Spinal cord (tissue), 9 donors: ENCODE measurements at regions not wholly inside any gene's neighbourhood (a gene's known extent, or its start where the extent isn't known, plus 50 kb on each side); places are given as distances from the start of the nearest gene placed in this dataset.

Source experiments
- DNase-seq, 6 donors: peaks; one replicate each; pipeline versions ENCODE4 v3.0.0 to v3.0.0-alpha.2; 2013 to 2015; ENCODE audit warnings: low spot score in 6 of 6, low read depth in 4 of 6
- H3K27ac ChIP-seq: one replicate; pipeline ENCODE4 v1.5.1; 2013; ENCODE audit warnings: low read depth, low read length, control low read depth
- H3K27me3 ChIP-seq: one replicate; pipeline ENCODE4 v1.6.1; 2013; ENCODE audit warnings: low read length; ENCODE audit not compliant: control insufficient read depth, insufficient read depth
- H3K36me3 ChIP-seq: one replicate; pipeline ENCODE4 v1.6.1; 2013; ENCODE audit warnings: low read length; ENCODE audit not compliant: control insufficient read depth, insufficient read depth
- H3K4me1 ChIP-seq: one replicate; pipeline ENCODE4 v1.6.1; 2013; ENCODE audit warnings: low read length; ENCODE audit not compliant: control insufficient read depth, insufficient read depth
- H3K4me3 ChIP-seq: one replicate; pipeline ENCODE4 v1.5.1; 2013; ENCODE audit warnings: low read depth, low read length, control low read depth
- H3K9me3 ChIP-seq: one replicate; pipeline ENCODE4 v1.6.1; 2013; ENCODE audit warnings: low read length; ENCODE audit not compliant: control insufficient read depth, insufficient read depth
- WGBS: methylation state at CpG from one replicate; pipeline ENCODE4 v1.1.5; 2013; ENCODE audit warnings: missing lambda C conversion rate; ENCODE audit not compliant: insufficient coverage; 5-methylcytosine and 5-hydroxymethylcytosine counted together
- donor health status: healthy.

- H3K4me3 ChIP-seq = no peak overlapping the region
- H3K27me3 ChIP-seq = no peaks in the 10 kb centered on the region
- WGBS = 71% methylated on average over 2 of the region's 10 CpGs
- no peaks in the 10 kb centered on the region for H3K36me3 ChIP-seq
- H3K4me1 ChIP-seq = peaks cover 2% of the 10 kb centered on the region
- no peak overlapping the region for H3K27ac ChIP-seq
- no peaks in the 10 kb centered on the region for H3K9me3 ChIP-seq
- peak in 1 of 6 donors; percentile 53 for DNase-seq
These were observed 310.6 kb upstream of the MSX2 start for GRCh38 chr5:174413567-174414314.

GRCh38 chr5:174414315-174414710, 310.1 kb upstream of the MSX2 start:
- WGBS = 100% methylated on average over 1 of the region's 1 CpG

DNA sequence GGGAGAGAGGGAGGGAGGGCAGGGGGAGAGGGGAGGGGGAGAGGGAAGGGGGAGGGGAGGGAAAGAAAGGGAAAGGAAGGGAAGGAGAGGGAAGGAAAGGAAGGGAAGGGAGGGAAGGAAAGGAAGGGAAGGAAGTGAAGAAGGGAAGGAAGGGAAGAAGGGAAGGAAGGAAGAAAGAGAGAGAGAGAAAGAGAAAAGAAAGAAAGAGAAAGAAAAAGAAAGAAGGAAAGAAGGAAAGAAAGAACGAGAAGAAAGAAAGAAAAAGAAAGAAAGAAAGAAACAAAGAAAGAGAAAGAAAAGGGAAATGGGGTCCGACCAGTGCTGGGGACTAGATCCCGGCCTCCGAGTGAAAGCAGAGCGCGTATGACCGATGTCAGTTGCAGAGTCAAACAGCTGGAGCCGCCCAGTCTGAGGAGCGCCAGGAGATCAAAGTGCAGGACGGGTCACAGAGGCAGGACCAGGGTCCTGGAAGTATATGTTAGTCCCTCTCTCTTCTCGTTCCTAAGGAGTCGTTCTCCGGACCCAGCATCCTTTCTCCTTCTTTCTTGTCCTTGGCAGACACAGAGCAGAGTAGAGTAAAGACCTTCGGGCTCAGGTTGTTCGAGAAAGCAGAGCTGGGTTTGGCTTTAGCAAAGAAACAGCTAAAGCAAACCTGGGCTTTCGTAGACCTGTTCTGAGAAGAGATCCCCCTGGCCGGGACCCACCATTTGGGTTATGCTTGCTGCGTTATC, 305.4 kb upstream of the MSX2 start:
- WGBS = 4% methylated on average over 15 of the region's 18 CpGs
- DNase-seq = no peak
- Histone ChIP-seq H3K27ac (no peak overlapping the region), H3K4me1 (peaks cover 15% of the 10 kb centered on the region), H3K9me3 (no peaks in the 10 kb centered on the region), H3K27me3 (peaks cover 2% of the 10 kb centered on the region), H3K36me3 (no peaks in the 10 kb centered on the region), H3K4me3 (peak overlapping the region; percentile 27)

More at GRCh38 chr5:174414315-174414710, 310.1 kb upstream of the MSX2 start:
- H3K9me3 ChIP-seq = no peaks in the 10 kb centered on the region
- H3K27ac ChIP-seq = no peak overlapping the region
- H3K4me1 ChIP-seq = peaks cover 7% of the 10 kb centered on the region
- DNase-seq = no peak
- no peak overlapping the region for H3K4me3 ChIP-seq
- no peaks in the 10 kb centered on the region for H3K36me3 ChIP-seq
- H3K27me3 ChIP-seq = peaks cover 2% of the 10 kb centered on the region

- Histone ChIP-seq H3K27ac (no peak overlapping the region), H3K4me3 (peak overlapping the region; percentile 27), H3K27me3 (peaks cover 2% of the 10 kb centered on the region), H3K36me3 (no peaks in the 10 kb centered on the region), H3K9me3 (no peaks in the 10 kb centered on the region), H3K4me1 (peaks cover 20% of the 10 kb centered on the region)
- peak; percentile 83 to 98 (median 88) for DNase-seq
- 26% methylated on average over 12 of the region's 17 CpGs for WGBS
These were observed 304.7 kb upstream of the MSX2 start for GRCh38 chr5:174419540-174420132.

DNA sequence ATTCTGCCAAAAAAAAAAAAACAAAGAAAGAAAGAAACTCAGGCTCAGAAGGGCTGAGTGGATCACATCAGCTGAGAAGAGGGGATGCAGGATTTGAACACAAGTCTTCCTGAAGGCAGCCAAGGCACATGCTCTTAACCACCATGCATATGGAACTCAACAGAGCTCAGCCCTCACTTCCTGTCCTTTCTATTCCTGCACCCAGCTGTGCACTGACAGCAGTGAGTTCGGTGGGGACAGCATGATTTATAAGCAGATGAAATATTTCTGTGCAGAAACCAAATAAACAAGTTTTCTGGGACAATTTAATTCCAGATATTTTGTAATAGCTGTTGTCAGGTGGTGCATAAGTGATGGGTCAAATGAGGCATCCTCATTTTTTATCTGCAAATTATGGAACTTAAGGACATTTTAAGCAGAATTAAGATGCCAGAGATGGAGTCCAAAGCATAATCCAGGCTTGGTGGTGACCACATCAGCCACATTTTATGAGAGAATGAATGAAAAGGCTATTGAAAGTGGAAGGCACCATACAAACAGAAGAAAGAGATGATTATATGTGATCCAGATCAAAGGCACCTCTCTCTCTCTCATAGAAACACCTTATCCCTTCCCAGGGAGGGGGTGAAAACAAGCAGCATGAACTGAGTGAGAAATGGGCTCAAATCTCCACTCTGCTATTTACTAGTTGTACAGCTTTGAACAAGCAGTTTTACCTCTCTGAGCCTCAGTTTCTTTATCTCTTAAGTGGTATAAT, 303.6 kb upstream of the MSX2 start:
- no peaks in the 10 kb centered on the region for H3K36me3 ChIP-seq
- no peaks in the 10 kb centered on the region for H3K9me3 ChIP-seq
- peaks cover 2% of the 10 kb centered on the region for H3K27me3 ChIP-seq
- no peak overlapping the region for H3K27ac ChIP-seq
- peaks cover 24% of the 10 kb centered on the region for H3K4me1 ChIP-seq
- no CpG with 5 or more reads among the region's 1 CpG for WGBS
- no peak overlapping the region for H3K4me3 ChIP-seq
- DNase-seq = no peak

DNA sequence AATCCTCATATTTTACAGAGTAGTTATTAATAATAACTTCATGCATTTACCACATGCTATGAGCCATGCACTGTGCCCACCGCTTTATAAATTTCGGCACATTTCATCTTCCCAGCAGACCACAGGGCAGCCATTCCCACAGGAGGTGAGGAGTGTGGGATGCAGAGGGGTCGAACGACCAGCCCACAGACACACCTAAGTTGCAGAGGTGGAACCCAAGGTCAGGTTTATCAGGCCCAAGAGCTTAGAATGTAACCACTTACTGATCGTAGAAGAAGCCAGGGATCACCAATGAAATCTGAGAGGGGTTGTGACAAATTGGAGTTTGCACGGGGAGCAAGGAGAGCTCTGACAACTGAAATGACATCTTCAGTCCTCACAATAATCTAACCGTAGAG, 303.0 kb upstream of the MSX2 start:
- H3K36me3 ChIP-seq = no peaks in the 10 kb centered on the region
- WGBS = 50% methylated on average over 2 of the region's 7 CpGs
- H3K4me1 ChIP-seq = peaks cover 24% of the 10 kb centered on the region
- no peak overlapping the region for H3K4me3 ChIP-seq
- peaks cover 2% of the 10 kb centered on the region for H3K27me3 ChIP-seq
- DNase-seq = no peak
- no peak overlapping the region for H3K27ac ChIP-seq
- no peaks in the 10 kb centered on the region for H3K9me3 ChIP-seq

DNA sequence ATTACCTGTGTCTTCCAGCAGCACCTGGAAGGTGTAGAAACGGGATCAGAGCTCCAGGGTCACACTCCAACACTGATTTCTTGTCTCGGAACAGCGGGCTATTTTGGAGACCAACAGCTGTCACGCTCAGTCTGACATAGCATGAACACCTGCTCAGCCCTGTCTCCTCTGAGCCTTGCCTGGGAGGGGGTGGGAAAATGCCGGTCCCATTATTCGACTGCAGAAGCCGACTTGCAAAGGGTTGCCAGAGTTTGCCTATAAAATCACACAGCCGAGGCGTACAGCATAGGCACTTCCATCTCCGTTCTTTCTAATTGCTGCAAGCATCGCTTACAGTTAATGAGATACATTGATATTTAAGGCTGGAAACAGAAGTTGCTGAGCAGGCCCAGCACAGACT, 300.8 kb upstream of the MSX2 start:
- H3K4me3 ChIP-seq = no peak overlapping the region
- 45% methylated on average over 7 of the region's 11 CpGs for WGBS
- H3K4me1 ChIP-seq = peaks cover 30% of the 10 kb centered on the region
- H3K9me3 ChIP-seq = no peaks in the 10 kb centered on the region
- H3K27me3 ChIP-seq = peaks cover 2% of the 10 kb centered on the region
- peak in 1 of 6 donors; percentile 84 for DNase-seq
- no peaks in the 10 kb centered on the region for H3K36me3 ChIP-seq
- H3K27ac ChIP-seq = no peak overlapping the region

DNA sequence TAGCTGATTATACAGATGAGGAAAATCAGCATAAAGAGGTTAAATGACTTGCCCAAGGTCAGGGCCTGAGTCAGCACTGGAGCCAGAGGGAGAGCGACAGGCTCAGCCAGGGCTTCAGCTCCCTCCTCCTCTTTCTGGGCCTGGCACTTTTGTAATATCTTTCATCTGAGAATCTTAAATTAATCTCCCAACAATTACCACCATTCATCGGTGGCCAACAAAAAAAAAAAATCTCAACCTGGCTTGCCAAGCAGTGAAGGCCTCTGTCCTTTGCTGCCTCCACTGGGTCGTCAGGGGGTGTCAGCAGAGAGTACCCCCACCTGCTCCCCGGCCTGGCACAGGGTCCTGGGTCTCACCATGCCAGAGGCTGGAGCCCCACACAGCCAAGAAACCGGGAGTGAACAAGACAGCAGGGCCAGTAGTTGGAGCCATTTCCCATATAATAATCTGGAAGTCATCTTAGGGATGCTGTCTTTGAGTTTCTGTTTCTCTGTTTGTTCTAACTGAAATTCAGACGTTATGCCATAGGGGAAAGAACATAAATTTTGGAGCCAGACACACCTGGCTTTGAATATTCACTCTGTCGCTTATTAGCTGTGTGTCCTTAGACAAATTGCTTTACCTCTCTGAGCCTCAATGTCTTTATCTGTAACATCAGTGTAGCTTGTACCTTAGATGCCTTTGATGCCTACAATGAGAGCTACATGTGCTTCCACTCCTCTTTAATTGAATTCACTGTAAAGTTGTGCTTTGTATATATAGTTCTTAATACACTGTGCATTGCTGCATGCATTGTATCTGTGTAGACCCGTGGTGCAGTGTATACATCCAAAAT, 299.9 kb upstream of the MSX2 start:
- H3K4me3 ChIP-seq = no peak overlapping the region
- H3K27me3 ChIP-seq = no peaks in the 10 kb centered on the region
- H3K9me3 ChIP-seq = no peaks in the 10 kb centered on the region
- no peak overlapping the region for H3K27ac ChIP-seq
- 28% methylated on average over 4 of the region's 8 CpGs for WGBS
- H3K4me1 ChIP-seq = peaks cover 24% of the 10 kb centered on the region
- peak in 2 of 6 donors; percentile 34 to 79 for DNase-seq
- H3K36me3 ChIP-seq = no peaks in the 10 kb centered on the region
